GM12872 (cell line): ENCODE measurements at regions not wholly inside any gene's neighbourhood (a gene's known extent, or its start where the extent isn't known, plus 50 kb on each side); places are given as distances from the start of the nearest gene placed in this dataset.

ENCODE experiments used
- CTCF ChIP-seq: IDR thresholded peaks from 3 replicates; pipeline ENCODE4 v1.5.1; 2011; ENCODE audit warnings: low read depth, mild to moderate bottlenecking, low read length, moderate library complexity; ENCODE audit not compliant: insufficient read depth

DNA sequence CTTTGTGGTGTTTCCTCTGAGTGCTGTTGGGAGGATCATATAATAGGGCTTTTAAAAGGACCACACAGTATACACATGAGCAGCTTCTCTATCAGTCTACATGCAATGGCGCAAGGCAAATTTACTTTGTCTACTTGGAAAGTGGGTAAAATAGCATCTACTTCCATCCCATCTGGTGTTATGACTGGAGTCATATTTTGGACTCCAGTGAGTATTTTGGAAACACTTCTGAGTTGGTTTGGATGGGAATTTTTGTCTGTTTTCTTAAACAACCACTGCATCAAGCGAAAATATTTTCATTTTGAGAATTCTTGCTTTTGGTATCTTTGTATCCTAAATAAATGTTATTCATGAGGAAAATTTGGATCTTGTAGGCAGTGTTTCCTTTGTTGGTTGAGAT lies 220.8 kb downstream of the NMUR2 start:
- TF ChIP-seq CTCF, result no peak

- no peak for TF ChIP-seq CTCF
These were observed 223.6 kb downstream of the NMUR2 start for GRCh38 chr5:152181461-152181860.

DNA sequence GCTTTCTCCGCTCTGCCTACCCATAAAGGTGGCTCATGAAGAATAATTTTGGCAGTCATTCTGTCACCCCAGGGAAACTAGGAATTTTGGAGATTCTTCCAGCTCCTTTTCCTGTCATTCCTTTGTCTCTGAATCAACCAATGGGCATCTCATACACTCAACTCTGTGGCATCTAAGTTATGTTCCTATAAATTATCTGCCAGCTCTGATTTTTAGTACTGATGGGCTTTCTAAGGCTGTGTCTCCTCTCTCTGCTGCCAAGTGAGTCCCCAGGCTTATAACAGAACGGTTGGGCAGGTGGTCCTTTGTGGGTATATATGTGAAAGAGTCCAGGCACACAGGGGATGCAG lies 226.8 kb downstream of the NMUR2 start:
- TF ChIP-seq CTCF, result no peak

- TF ChIP-seq CTCF, result no peak
These were observed 227.3 kb downstream of the NMUR2 start for GRCh38 chr5:152177626-152178349.

- TF ChIP-seq CTCF, result no peak
These were observed 233.2 kb downstream of the NMUR2 start for GRCh38 chr5:152171888-152172287.

DNA sequence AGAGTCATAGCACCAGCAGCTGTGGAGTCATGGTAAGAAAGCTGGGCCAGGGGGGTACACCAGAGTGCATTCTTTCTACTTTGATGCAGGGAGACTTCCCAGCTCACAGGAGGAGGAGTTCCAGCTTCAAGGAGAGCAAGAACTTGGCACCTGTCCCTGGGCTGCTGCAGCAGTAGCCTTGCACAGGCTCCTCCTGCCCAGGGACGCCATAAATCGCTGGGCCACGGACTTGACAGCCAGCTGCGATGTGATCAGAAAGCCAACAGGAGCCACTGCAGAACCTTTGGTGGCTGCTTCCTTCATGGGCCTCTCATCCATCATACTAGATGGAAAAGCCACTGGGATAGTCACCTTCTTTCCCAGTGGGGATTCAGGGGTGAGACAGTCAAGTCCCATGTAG lies 234.7 kb downstream of the NMUR2 start:
- TF ChIP-seq CTCF, result no peak

DNA sequence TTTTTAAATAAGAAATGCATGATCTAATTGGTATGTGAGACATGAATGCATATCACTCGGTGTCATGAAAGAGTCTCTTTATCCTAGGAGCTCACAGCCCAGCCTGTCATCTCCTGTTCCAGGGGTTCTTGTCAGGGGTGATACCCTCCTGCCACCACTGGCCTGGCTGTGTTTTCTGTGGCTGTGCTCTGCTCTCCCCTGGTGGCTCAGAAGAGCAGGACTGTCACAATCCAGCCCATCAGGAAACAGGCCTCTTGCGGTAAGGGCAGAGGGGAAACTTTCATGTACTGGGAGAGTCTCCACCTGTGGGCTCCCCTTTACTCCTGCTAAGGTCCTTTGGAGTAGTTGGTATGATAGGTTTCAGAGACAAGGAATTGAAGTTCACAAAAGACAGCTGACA lies 240.2 kb upstream of the GLRA1 start:
- no peak for TF ChIP-seq CTCF
